T follicular helper cell (primary cell): ENCODE measurements at regions not wholly inside any gene's neighbourhood (a gene's known extent, or its start where the extent isn't known, plus 50 kb on each side); places are given as distances from the start of the nearest gene placed in this dataset.
"Not testable (repeated sequence)": the region's sequence is repeated elsewhere in the genome, so short reads cannot be mapped to it uniquely, and the experiment has no call there.

Experiments
- DNase-seq: peaks from one replicate; pipeline ENCODE4 v3.0.0-alpha.2; 2020; ENCODE audit warnings: low read depth

- no peak for DNase-seq
Observed at GRCh38 chr15:87722941-87723691, 533.4 kb downstream of the NTRK3 start.

GRCh38 chr15:87720235-87720634 lies 536.3 kb downstream of the NTRK3 start:
- no peak for DNase-seq

GRCh38 chr15:87716422-87716821 lies 540.1 kb downstream of the NTRK3 start:
- no peak for DNase-seq

GRCh38 chr15:87715252-87715651 lies 541.3 kb downstream of the NTRK3 start:
- DNase-seq: no peak

GRCh38 chr15:87713475-87713879 lies 543.1 kb downstream of the NTRK3 start:
- no peak for DNase-seq

GRCh38 chr15:87712211-87712610 lies 544.3 kb downstream of the NTRK3 start:
- no peak for DNase-seq

- DNase-seq: no peak
Observed at GRCh38 chr15:87711026-87711425, 545.5 kb downstream of the NTRK3 start.

GRCh38 chr15:87710406-87710805 lies 546.1 kb downstream of the NTRK3 start:
- DNase-seq: no peak

GRCh38 chr15:87707566-87708130 lies 548.9 kb downstream of the NTRK3 start:
- DNase-seq: no peak

GRCh38 chr15:87707071-87707470 lies 549.5 kb downstream of the NTRK3 start:
- no peak for DNase-seq

GRCh38 chr15:87706001-87706400 lies 550.5 kb downstream of the NTRK3 start:
- no peak for DNase-seq

GRCh38 chr15:87704276-87704675 lies 552.3 kb downstream of the NTRK3 start:
- DNase-seq: no peak

- no peak for DNase-seq
Observed at GRCh38 chr15:87703327-87704111, 553.0 kb downstream of the NTRK3 start.

GRCh38 chr15:87702270-87702669 lies 554.3 kb downstream of the NTRK3 start:
- no peak for DNase-seq

- not testable (repeated sequence) for DNase-seq
Observed at GRCh38 chr15:87698467-87698866, 558.1 kb downstream of the NTRK3 start.

- no peak for DNase-seq
Observed at GRCh38 chr15:87689716-87690115, 566.8 kb downstream of the NTRK3 start.

- no peak for DNase-seq
Observed at GRCh38 chr15:87687523-87687870, 569.0 kb downstream of the NTRK3 start.

GRCh38 chr15:87686841-87687522 lies 569.6 kb downstream of the NTRK3 start:
- no peak for DNase-seq

GRCh38 chr15:87686339-87686738 lies 570.2 kb downstream of the NTRK3 start:
- no peak for DNase-seq

- DNase-seq: no peak
Observed at GRCh38 chr15:87682527-87682926, 574.0 kb downstream of the NTRK3 start.

GRCh38 chr15:87681104-87681503 lies 575.4 kb downstream of the NTRK3 start:
- DNase-seq: no peak

GRCh38 chr15:87680208-87680607 lies 576.3 kb downstream of the NTRK3 start:
- no peak for DNase-seq

- DNase-seq: no peak
Observed at GRCh38 chr15:87675271-87675670, 581.3 kb downstream of the NTRK3 start.
